WTC11 (cell line): ENCODE measurements at regions not wholly inside any gene's neighbourhood (a gene's known extent, or its start where the extent isn't known, plus 50 kb on each side); places are given as distances from the start of the nearest gene placed in this dataset.

Experiments
- CREB1 ChIP-seq: sonication (generic); formaldehyde crosslinking; IDR thresholded peaks from 2 replicates; pipeline ENCODE4 v1.8.0; 2023; ENCODE audit warnings: mild to moderate bottlenecking, missing genetic modification reagents
- TF ChIP-seq, protein P1 (sequence below): sonication (generic); formaldehyde crosslinking; IDR thresholded peaks from 2 replicates; pipeline ENCODE4 v1.8.1; 2022; ENCODE audit warnings: low read depth, missing genetic modification reagents, borderline replicate concordance

DNA sequence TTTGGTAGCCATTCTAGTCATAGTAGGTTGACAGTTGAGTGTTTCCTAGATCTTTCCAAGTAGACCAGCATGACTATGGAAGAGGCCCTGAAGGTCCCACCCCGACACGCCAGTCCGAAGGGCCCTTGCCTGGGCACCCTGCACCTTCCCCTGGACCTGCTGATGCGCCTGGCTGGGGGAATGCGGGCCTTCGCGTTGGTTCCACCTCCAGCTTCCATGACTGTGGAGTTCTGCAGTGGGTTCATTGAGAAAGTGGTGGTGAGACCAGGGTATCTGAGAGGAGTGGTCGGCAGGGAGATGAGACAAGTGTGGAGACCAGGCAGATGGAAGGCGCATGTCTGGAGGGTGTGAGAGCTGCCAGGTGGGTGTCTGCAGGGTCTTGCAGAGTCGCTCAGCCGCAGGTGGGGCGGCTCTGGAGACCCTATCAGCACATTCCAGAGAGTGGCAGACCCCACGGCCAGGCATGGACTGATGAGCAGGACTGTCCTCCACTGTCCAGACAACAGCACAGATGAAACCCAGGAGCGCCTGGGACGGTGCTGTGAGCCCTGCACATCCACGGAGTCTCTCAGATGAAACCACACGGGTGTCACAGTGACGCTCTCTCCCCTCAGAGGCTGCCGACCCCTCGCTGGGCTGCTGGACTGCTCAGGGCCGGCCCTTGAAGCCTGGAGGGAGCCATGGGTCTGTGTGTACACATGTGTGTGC is 182.5 kb upstream of the HDAC4 start:
- TF ChIP-seq CREB1 (CRISPR knock-in tag): no peak
- TF ChIP-seq, protein P1, sequence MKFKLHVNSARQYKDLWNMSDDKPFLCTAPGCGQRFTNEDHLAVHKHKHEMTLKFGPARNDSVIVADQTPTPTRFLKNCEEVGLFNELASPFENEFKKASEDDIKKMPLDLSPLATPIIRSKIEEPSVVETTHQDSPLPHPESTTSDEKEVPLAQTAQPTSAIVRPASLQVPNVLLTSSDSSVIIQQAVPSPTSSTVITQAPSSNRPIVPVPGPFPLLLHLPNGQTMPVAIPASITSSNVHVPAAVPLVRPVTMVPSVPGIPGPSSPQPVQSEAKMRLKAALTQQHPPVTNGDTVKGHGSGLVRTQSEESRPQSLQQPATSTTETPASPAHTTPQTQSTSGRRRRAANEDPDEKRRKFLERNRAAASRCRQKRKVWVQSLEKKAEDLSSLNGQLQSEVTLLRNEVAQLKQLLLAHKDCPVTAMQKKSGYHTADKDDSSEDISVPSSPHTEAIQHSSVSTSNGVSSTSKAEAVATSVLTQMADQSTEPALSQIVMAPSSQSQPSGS (CRISPR knock-in tag): no peak
